ENCODE measurements at regions not wholly inside any gene's neighbourhood (a gene's known extent, or its start where the extent isn't known, plus 50 kb on each side); places are given as distances from the start of the nearest gene placed in this dataset.

DNA sequence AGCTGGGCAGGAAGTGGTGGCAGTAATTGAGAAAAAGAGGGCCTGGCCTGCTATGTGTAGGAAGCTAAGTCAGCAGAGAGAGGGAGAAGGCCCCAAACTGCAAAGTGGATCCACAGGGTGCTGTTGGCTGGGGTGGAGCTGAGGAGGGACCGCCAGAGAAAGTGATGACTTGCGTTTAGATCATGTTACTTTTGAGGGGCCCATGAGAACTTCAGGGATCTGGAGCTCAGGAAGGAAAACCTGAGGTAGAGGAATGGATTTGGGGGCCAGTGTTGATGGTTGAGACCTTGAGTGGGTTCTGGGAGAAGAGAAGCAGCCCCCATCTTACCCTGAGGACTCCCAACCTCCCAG, 155.5 kb downstream of the MRPL14 start (continued):
- TF ChIP-seq KDM1A (IDR thresholded peaks at IDR 0.05) (no peak), ZNF184 (CRISPR knock-in tag; IDR thresholded peaks at IDR 0.05) (no peak), ZNF354B (CRISPR knock-in tag; IDR thresholded peaks at IDR 0.05) (no peak), ESRRB (CRISPR knock-in tag; IDR thresholded peaks at IDR 0.05; ENCODE audit: borderline replicate concordance) (no peak), NR2F6 (CRISPR knock-in tag; IDR thresholded peaks at IDR 0.05) (no peak), FOXK1 (CRISPR knock-in tag; IDR thresholded peaks at IDR 0.05; ENCODE audit: borderline replicate concordance) (no peak), ZNF316 (IDR thresholded peaks at IDR 0.05) (peak; percentile 93)
- TF ChIP-seq, protein P1, sequence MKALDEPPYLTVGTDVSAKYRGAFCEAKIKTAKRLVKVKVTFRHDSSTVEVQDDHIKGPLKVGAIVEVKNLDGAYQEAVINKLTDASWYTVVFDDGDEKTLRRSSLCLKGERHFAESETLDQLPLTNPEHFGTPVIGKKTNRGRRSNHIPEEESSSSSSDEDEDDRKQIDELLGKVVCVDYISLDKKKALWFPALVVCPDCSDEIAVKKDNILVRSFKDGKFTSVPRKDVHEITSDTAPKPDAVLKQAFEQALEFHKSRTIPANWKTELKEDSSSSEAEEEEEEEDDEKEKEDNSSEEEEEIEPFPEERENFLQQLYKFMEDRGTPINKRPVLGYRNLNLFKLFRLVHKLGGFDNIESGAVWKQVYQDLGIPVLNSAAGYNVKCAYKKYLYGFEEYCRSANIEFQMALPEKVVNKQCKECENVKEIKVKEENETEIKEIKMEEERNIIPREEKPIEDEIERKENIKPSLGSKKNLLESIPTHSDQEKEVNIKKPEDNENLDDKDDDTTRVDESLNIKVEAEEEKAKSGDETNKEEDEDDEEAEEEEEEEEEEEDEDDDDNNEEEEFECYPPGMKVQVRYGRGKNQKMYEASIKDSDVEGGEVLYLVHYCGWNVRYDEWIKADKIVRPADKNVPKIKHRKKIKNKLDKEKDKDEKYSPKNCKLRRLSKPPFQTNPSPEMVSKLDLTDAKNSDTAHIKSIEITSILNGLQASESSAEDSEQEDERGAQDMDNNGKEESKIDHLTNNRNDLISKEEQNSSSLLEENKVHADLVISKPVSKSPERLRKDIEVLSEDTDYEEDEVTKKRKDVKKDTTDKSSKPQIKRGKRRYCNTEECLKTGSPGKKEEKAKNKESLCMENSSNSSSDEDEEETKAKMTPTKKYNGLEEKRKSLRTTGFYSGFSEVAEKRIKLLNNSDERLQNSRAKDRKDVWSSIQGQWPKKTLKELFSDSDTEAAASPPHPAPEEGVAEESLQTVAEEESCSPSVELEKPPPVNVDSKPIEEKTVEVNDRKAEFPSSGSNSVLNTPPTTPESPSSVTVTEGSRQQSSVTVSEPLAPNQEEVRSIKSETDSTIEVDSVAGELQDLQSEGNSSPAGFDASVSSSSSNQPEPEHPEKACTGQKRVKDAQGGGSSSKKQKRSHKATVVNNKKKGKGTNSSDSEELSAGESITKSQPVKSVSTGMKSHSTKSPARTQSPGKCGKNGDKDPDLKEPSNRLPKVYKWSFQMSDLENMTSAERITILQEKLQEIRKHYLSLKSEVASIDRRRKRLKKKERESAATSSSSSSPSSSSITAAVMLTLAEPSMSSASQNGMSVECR (CRISPR knock-in tag; IDR thresholded peaks at IDR 0.05): no peak
- TF ChIP-seq, protein P2, sequence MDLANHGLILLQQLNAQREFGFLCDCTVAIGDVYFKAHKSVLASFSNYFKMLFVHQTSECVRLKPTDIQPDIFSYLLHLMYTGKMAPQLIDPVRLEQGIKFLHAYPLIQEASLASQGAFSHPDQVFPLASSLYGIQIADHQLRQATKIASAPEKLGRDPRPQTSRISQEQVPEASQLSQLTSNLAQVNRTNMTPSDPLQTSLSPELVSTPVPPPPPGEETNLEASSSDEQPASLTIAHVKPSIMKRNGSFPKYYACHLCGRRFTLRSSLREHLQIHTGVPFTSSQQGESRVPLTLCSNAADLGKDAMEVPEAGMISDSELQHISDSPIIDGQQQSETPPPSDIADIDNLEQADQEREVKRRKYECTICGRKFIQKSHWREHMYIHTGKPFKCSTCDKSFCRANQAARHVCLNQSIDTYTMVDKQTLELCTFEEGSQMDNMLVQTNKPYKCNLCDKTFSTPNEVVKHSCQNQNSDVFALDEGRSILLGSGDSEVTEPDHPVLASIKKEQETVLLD (IDR thresholded peaks at IDR 0.05): no peak
- TF ChIP-seq, protein P3, sequence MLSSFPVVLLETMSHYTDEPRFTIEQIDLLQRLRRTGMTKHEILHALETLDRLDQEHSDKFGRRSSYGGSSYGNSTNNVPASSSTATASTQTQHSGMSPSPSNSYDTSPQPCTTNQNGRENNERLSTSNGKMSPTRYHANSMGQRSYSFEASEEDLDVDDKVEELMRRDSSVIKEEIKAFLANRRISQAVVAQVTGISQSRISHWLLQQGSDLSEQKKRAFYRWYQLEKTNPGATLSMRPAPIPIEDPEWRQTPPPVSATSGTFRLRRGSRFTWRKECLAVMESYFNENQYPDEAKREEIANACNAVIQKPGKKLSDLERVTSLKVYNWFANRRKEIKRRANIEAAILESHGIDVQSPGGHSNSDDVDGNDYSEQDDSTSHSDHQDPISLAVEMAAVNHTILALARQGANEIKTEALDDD (IDR thresholded peaks at IDR 0.05): no peak
- TF ChIP-seq, protein P4, sequence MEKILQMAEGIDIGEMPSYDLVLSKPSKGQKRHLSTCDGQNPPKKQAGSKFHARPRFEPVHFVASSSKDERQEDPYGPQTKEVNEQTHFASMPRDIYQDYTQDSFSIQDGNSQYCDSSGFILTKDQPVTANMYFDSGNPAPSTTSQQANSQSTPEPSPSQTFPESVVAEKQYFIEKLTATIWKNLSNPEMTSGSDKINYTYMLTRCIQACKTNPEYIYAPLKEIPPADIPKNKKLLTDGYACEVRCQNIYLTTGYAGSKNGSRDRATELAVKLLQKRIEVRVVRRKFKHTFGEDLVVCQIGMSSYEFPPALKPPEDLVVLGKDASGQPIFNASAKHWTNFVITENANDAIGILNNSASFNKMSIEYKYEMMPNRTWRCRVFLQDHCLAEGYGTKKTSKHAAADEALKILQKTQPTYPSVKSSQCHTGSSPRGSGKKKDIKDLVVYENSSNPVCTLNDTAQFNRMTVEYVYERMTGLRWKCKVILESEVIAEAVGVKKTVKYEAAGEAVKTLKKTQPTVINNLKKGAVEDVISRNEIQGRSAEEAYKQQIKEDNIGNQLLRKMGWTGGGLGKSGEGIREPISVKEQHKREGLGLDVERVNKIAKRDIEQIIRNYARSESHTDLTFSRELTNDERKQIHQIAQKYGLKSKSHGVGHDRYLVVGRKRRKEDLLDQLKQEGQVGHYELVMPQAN (IDR thresholded peaks at IDR 0.05; ENCODE audit: borderline replicate concordance): no peak
- TF ChIP-seq, protein P5, sequence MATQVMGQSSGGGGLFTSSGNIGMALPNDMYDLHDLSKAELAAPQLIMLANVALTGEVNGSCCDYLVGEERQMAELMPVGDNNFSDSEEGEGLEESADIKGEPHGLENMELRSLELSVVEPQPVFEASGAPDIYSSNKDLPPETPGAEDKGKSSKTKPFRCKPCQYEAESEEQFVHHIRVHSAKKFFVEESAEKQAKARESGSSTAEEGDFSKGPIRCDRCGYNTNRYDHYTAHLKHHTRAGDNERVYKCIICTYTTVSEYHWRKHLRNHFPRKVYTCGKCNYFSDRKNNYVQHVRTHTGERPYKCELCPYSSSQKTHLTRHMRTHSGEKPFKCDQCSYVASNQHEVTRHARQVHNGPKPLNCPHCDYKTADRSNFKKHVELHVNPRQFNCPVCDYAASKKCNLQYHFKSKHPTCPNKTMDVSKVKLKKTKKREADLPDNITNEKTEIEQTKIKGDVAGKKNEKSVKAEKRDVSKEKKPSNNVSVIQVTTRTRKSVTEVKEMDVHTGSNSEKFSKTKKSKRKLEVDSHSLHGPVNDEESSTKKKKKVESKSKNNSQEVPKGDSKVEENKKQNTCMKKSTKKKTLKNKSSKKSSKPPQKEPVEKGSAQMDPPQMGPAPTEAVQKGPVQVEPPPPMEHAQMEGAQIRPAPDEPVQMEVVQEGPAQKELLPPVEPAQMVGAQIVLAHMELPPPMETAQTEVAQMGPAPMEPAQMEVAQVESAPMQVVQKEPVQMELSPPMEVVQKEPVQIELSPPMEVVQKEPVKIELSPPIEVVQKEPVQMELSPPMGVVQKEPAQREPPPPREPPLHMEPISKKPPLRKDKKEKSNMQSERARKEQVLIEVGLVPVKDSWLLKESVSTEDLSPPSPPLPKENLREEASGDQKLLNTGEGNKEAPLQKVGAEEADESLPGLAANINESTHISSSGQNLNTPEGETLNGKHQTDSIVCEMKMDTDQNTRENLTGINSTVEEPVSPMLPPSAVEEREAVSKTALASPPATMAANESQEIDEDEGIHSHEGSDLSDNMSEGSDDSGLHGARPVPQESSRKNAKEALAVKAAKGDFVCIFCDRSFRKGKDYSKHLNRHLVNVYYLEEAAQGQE (IDR thresholded peaks at IDR 0.05; ENCODE audit: borderline replicate concordance): no peak
- TF ChIP-seq, protein P5 (CRISPR knock-in tag; IDR thresholded peaks at IDR 0.05; ENCODE audit: low read depth): no peak

All from K562 (cell line).